ENCODE measurements at regions not wholly inside any gene's neighbourhood (a gene's known extent, or its start where the extent isn't known, plus 50 kb on each side); places are given as distances from the start of the nearest gene placed in this dataset.

GRCh38 chr2:209095432-209095831 lies 328.4 kb upstream of the MAP2 start:
- TF ChIP-seq, protein P1, sequence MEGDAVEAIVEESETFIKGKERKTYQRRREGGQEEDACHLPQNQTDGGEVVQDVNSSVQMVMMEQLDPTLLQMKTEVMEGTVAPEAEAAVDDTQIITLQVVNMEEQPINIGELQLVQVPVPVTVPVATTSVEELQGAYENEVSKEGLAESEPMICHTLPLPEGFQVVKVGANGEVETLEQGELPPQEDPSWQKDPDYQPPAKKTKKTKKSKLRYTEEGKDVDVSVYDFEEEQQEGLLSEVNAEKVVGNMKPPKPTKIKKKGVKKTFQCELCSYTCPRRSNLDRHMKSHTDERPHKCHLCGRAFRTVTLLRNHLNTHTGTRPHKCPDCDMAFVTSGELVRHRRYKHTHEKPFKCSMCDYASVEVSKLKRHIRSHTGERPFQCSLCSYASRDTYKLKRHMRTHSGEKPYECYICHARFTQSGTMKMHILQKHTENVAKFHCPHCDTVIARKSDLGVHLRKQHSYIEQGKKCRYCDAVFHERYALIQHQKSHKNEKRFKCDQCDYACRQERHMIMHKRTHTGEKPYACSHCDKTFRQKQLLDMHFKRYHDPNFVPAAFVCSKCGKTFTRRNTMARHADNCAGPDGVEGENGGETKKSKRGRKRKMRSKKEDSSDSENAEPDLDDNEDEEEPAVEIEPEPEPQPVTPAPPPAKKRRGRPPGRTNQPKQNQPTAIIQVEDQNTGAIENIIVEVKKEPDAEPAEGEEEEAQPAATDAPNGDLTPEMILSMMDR (IDR thresholded peaks at IDR 0.05; ENCODE audit: low read depth, low read length, missing control alignments) = no peak
- no peak overlapping the region for H3K4me3 ChIP-seq (replicated peaks; ENCODE audit: low read depth, low read length)
- DNase-seq (ENCODE audit: extremely low read depth, low read depth) = no peak

DNA sequence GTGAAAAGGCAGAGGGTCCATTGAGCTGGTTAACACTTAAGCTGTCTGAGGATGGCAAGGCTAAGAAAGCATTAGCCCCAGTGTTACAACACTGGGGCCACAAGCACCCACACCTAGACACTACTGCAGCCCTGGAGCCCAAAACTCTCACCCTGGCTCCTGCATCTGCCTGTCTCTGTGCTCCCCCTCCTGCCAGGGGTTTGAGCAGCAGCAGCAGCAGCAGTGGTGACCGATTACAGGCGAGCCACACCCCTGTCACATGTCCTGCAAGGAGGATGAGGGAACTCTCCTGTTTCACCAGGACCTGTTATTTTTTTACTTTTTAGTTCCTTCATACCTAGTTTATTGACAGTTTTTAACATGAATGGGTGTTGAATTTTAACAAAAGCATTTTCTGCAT lies 326.7 kb upstream of the MAP2 start:
- no peak for DNase-seq (ENCODE audit: extremely low read depth, low read depth)
- H3K4me3 ChIP-seq (replicated peaks; ENCODE audit: low read depth, low read length) = no peak overlapping the region
- TF ChIP-seq, protein P1 (IDR thresholded peaks at IDR 0.05; ENCODE audit: low read depth, low read length, missing control alignments) = no peak

- no peak for DNase-seq (ENCODE audit: extremely low read depth, low read depth)
- no peak overlapping the region for H3K4me3 ChIP-seq (replicated peaks; ENCODE audit: low read depth, low read length)
- TF ChIP-seq, protein P1 (IDR thresholded peaks at IDR 0.05; ENCODE audit: low read depth, low read length, missing control alignments) = no peak
These were observed 321.5 kb upstream of the MAP2 start for GRCh38 chr2:209102319-209102718.

- TF ChIP-seq, protein P1 (IDR thresholded peaks at IDR 0.05; ENCODE audit: low read depth, low read length, missing control alignments) = no peak
- no peak for DNase-seq (ENCODE audit: extremely low read depth, low read depth)
These were observed 310.8 kb upstream of the MAP2 start for GRCh38 chr2:209113026-209113425.

DNA sequence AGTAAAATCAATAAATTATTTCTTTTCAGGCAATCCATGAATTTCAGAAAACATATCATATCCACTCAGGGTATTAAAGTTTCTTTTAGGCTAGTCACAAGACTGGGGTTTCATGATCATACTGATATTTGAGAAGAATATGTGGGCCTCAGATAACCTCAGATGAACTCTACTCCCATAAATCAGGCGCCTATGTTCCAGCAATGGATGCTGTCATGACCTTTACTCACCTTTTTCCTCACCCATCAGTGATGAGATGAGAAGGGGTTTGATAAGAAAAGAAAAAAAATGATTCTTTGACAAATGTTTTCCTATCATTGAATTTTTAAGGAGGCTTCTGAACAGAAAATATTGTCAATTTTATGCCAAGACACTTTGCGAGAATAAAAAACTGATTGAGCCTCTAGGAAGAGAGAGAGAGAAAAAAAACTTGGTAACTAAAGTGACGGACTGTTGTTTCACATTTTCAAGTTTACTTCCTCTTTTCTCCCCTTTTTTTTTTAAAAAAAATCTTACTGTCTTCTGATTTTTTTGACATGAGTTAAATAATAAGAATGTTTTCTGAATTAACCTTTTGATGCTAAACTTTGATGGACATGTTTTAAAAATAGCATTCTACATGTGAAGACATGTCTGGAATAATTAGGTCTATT lies 309.1 kb upstream of the MAP2 start:
- no peak for DNase-seq (ENCODE audit: extremely low read depth, low read depth)
- no peak overlapping the region for H3K4me3 ChIP-seq (replicated peaks; ENCODE audit: low read depth, low read length)
- TF ChIP-seq, protein P1 (IDR thresholded peaks at IDR 0.05; ENCODE audit: low read depth, low read length, missing control alignments) = no peak

More at GRCh38 chr2:209113026-209113425, 310.8 kb upstream of the MAP2 start:
- no peak overlapping the region for H3K4me3 ChIP-seq (replicated peaks; ENCODE audit: low read depth, low read length)

DNA sequence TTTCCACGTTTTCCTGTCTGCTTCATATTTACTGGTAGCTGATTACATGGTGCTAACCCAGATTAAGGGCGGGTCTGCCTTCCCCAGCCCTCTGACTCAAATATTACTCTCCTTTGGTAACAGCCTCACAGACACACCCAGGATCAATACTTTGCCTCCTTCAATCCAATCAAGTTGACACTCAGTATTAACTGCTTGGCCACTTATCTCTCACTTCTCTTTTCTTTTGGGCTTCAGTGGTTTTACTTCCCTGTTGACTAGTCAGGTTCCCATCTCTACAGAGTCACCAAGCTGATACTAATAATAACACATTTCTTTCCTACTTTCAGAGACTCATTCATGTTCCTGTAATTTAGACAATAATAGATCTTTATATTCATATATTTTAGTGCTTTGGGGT lies 302.2 kb upstream of the MAP2 start:
- H3K4me3 ChIP-seq (replicated peaks; ENCODE audit: low read depth, low read length) = no peak overlapping the region
- TF ChIP-seq, protein P1 (IDR thresholded peaks at IDR 0.05; ENCODE audit: low read depth, low read length, missing control alignments) = no peak
- no peak for DNase-seq (ENCODE audit: extremely low read depth, low read depth)

DNA sequence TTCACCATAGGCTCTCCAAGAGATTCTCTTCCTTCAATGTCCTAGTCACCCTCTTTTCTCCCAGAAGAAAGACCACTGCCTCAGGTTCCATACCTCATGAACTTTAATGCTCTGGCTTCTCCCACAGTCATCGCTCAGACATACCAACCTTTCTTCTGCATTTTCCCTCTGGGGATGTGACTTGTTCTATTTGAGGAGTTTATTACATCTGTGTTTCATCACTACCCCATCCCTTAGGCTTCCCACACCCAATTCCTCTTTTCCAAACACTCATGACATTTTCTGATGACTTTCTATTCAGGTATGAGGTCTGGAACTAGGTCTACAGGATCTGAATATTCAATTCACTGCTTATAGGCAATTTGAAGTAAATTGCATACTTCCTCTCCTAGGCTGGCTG lies 298.6 kb upstream of the MAP2 start:
- H3K4me3 ChIP-seq (replicated peaks; ENCODE audit: low read depth, low read length) = no peak overlapping the region
- DNase-seq (ENCODE audit: extremely low read depth, low read depth) = no peak
- TF ChIP-seq, protein P1 (IDR thresholded peaks at IDR 0.05; ENCODE audit: low read depth, low read length, missing control alignments) = no peak
